LNCAP (cell line): ENCODE measurements at regions not wholly inside any gene's neighbourhood (a gene's known extent, or its start where the extent isn't known, plus 50 kb on each side); places are given as distances from the start of the nearest gene placed in this dataset.

ENCODE experiments used
- CTCF ChIP-seq: fragments of 450-650 bp; IDR thresholded peaks from 2 replicates; pipeline ENCODE4 v1.5.1; 2017; ENCODE audit warnings: mild to moderate bottlenecking

DNA sequence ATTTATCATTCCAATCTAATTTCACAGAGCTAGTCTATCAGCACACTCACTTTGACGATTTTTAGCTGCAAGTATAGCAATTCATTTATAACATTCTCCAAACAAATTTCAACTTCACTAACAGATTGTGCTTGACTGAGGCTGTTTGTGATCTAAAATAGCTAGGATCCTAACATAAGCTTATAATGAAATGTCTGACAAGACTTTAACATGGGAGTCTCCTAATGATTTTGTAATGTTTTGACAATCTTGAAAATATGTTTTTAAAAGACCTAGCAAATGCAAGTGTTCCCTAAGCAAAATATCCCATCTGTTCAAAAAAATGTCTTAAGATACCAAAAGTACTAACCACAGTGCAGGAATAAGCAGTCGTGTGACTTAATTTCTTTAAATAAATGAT, 889.5 kb upstream of the SPRY2 start:
- TF ChIP-seq CTCF: no peak

DNA sequence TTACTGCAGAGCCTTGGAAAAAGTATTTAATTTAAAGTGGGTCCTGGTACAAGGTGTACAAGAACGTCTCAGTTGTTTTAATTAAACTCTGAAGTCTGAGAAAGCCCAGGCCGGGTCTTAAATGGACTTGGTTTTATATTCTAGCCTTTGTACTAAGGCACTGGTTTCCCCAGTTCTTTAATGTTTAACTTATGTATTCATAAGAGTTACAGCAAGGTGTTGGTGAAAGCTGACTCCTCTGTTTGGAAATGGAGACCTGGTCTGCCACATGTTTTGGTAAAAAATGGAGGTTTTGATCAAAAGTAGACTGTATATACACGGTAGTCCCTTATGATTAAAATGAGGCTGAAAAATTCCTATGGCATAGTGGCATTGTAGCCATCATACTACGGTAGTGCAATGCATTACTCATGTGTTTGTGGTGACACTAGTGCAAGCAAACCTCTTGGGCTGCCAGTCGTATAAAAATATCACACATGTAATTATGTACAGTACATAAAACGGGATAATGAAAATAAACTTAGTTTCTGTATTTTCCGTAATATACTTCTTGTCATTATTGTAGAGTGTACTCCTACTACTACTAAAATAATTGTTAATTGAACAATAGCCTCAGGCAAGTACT, 883.4 kb upstream of the SPRY2 start:
- TF ChIP-seq CTCF: no peak

GRCh38 chr13:81223778-81224177, 882.9 kb upstream of the SPRY2 start:
- no peak for TF ChIP-seq CTCF

DNA sequence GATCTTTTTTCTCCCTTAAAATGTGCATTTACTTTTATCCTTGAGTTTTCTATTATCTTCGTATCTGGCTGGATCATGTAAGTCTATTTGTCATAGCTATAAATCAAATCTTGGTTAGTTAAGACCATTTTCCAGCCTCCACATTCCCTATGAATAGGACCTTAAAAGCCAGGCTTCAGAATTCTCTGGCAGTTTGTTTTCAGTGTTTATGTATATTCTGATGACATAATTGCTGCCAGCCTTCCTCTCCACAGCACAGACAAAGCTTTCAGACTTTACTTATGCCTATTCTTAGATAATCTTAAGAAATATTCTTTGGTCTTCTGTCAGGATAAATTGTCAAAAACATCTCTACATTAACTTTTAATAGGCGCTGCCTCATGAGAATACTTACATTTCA, 870.8 kb upstream of the SPRY2 start:
- no peak for TF ChIP-seq CTCF

DNA sequence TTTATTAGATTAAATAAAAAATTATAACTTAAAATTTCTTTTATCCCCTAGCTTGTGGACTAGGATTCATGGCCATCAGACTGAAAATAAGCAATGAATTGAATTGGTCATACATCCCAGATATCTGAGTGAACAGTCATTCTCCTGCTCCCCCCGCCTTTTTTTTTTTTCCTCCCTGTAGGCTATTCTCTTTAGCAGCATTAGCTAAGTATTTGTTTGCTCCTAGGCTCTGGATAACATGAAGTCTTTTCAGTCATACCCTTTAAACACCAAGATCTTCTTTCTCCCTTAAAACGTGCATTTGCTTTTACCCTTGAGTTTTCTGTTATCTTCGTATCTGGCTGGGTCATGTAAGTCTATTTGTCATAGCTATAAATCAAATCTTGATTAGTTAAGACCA, 866.7 kb upstream of the SPRY2 start:
- no peak for TF ChIP-seq CTCF

- no peak for TF ChIP-seq CTCF
Observed at GRCh38 chr13:81207231-81207630, 866.3 kb upstream of the SPRY2 start.

GRCh38 chr13:81203783-81204182, 862.9 kb upstream of the SPRY2 start:
- TF ChIP-seq CTCF: no peak

GRCh38 chr13:81199956-81200355, 859.0 kb upstream of the SPRY2 start:
- TF ChIP-seq CTCF: no peak
